A673 (cell line): ENCODE measurements at regions not wholly inside any gene's neighbourhood (a gene's known extent, or its start where the extent isn't known, plus 50 kb on each side); places are given as distances from the start of the nearest gene placed in this dataset.
"Not testable (repeated sequence)": the region's sequence is repeated elsewhere in the genome, so short reads cannot be mapped to it uniquely, and the experiment has no call there.

ENCODE experiments used
- BruUV-seq: library from RNA; stranded (reverse); fragments of 400-500 nt; replicated peaks from 2 replicates; lab custom pipeline; 2021; lab: Mats Ljungman, UMichigan
- CTCF ChIA-PET: fragments of 300-600 bp; sonication (Branson Sonifier 250); formaldehyde crosslinking; loops from one replicate; lab custom pipeline; 2022; ENCODE audit warnings: antibody characterized with exemption; lab: Charles Lee
- POLR2A ChIA-PET: fragments of 300-600 bp; sonication (Branson Sonifier 250); formaldehyde crosslinking; loops from one replicate; lab custom pipeline; 2022; ENCODE audit warnings: antibody characterized with exemption; ENCODE audit not compliant: low non-redundant PET; lab: Charles Lee
- DNase-seq: peaks from one replicate; pipeline ENCODE4 v3.0.0-alpha.2; 2015; ENCODE audit warnings: low spot score
- H3K27ac ChIP-seq: fragments of 200-600 bp; sonication (generic); 2 replicates; pipeline ENCODE4 v1.5.1; 2016; ENCODE audit warnings: mixed run types, low read depth, mild to moderate bottlenecking, mixed read lengths, antibody characterized with exemption, low read length; ENCODE audit not compliant: poor library complexity, severe bottlenecking
- H3K27me3 ChIP-seq: fragments of 200-600 bp; sonication (generic); replicated peaks from 2 replicates; pipeline ENCODE4 v1.6.1; 2017; ENCODE audit warnings: mixed run types, low read depth, mild to moderate bottlenecking, mixed read lengths, antibody characterized with exemption, low read length; ENCODE audit not compliant: insufficient read depth, poor library complexity
- H3K36me3 ChIP-seq: fragments of 200-600 bp; sonication (generic); 2 replicates; pipeline ENCODE4 v1.6.1; 2016; ENCODE audit warnings: mixed run types, mild to moderate bottlenecking, mixed read lengths, antibody characterized with exemption, low read length; ENCODE audit not compliant: insufficient read depth, poor library complexity, severe bottlenecking
- H3K4me1 ChIP-seq: fragments of 200-600 bp; sonication (generic); 2 replicates; pipeline ENCODE4 v1.6.1; 2017; ENCODE audit warnings: mixed run types, mild to moderate bottlenecking, mixed read lengths, antibody characterized with exemption, low read length; ENCODE audit not compliant: insufficient read depth, poor library complexity, severe bottlenecking
- H3K4me3 ChIP-seq: fragments of 200-600 bp; sonication (generic); 2 replicates; pipeline ENCODE4 v1.5.1; 2016; ENCODE audit warnings: low read depth, mixed run types, mild to moderate bottlenecking, mixed read lengths, low read length; ENCODE audit not compliant: poor library complexity, severe bottlenecking
- H3K9me3 ChIP-seq: fragments of 200-600 bp; sonication (generic); 2 replicates; pipeline ENCODE4 v1.6.1; 2016; ENCODE audit warnings: mixed run types, low read depth, mild to moderate bottlenecking, mixed read lengths, antibody characterized with exemption, low read length; ENCODE audit not compliant: poor library complexity, severe bottlenecking
- EZH2 ChIP-seq: fragments of 200-600 bp; sonication (generic); IDR thresholded peaks from 2 replicates; pipeline ENCODE4 v1.6.1; 2017; ENCODE audit warnings: borderline replicate concordance, low read depth, mild to moderate bottlenecking, mixed read lengths, antibody characterized with exemption, low read length; ENCODE audit not compliant: poor library complexity, severe bottlenecking
- intact Hi-C: fragments of 100-400 bp; cut with micrococcal nuclease; formaldehyde crosslinking; loops from one replicate; pipeline ENCODE4 v1.10.0; 2022; ENCODE audit not compliant: unreplicated experiment
- TF ChIP-seq, protein P1 (sequence below): fragments of 300-800, 200-600 bp; sonication (generic); conservative IDR thresholded peaks from 2 replicates; pipeline ENCODE4 v1.5.1; 2017; ENCODE audit warnings: low read depth, mild to moderate bottlenecking, antibody characterized with exemption, low read length, moderate library complexity, mixed read lengths

DNA sequence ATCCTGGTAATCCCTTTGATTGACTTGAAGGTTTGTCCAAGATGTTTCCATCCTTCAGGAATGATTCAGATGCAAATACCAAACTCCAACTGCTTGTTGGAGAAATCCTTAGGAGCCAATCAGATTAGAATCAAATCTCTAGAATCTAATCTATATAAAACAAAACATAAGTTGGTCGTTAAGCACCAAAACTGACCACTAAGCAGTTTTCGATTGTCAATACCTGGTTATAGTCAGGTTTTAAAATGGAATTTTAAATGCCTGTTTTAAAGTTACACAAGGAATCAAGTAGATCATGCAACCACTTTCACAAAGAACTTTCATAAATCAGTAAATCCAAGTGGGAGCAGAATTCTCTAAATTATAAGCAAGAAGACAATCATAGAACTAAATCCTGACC lies 236.1 kb downstream of the PARM1 start:
- POLR2A ChIA-PET, result no interaction called here
- no TSS peak for BruUV-seq
- Histone ChIP-seq H3K4me1 (no peaks in the 10 kb centered on the region), H3K27ac (no peak overlapping the region), H3K36me3 (no peaks in the 10 kb centered on the region), H3K9me3 (no peaks in the 10 kb centered on the region), H3K27me3 (no peaks in the 10 kb centered on the region), H3K4me3 (no peak overlapping the region)
- DNase-seq, result no peak
- CTCF ChIA-PET, result no interaction called here
- TF ChIP-seq, protein P1, sequence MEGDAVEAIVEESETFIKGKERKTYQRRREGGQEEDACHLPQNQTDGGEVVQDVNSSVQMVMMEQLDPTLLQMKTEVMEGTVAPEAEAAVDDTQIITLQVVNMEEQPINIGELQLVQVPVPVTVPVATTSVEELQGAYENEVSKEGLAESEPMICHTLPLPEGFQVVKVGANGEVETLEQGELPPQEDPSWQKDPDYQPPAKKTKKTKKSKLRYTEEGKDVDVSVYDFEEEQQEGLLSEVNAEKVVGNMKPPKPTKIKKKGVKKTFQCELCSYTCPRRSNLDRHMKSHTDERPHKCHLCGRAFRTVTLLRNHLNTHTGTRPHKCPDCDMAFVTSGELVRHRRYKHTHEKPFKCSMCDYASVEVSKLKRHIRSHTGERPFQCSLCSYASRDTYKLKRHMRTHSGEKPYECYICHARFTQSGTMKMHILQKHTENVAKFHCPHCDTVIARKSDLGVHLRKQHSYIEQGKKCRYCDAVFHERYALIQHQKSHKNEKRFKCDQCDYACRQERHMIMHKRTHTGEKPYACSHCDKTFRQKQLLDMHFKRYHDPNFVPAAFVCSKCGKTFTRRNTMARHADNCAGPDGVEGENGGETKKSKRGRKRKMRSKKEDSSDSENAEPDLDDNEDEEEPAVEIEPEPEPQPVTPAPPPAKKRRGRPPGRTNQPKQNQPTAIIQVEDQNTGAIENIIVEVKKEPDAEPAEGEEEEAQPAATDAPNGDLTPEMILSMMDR, result no peak
- no peak for TF ChIP-seq EZH2
- intact Hi-C loops, result no loop called here

DNA sequence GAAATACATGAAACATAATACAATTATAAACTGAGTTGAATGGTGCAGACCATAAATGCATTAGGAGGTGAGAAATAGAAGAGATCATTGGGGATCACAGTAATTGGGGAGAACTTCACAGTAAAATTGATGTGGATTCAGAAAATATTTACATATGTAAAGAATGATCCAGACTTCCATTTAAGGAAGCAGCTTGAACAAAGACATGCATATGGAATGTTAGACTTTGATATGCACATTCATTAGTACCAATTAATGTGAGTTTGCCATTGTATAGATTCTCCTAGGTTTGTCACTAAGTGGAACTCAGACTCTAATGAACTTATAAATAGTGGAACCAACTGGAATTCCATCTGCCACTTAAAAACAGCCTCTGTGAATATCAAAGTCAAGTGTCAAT lies 235.6 kb downstream of the PARM1 start:
- intact Hi-C loops, result no loop called here
- Histone ChIP-seq H3K27ac (no peak overlapping the region), H3K4me1 (no peaks in the 10 kb centered on the region), H3K36me3 (no peaks in the 10 kb centered on the region), H3K4me3 (no peak overlapping the region), H3K27me3 (no peaks in the 10 kb centered on the region), H3K9me3 (no peaks in the 10 kb centered on the region)
- TF ChIP-seq, protein P1, result no peak
- no peak for TF ChIP-seq EZH2
- ChIA-PET POLR2A (no interaction called here), CTCF (no interaction called here)
- no TSS peak for BruUV-seq
- no peak for DNase-seq

DNA sequence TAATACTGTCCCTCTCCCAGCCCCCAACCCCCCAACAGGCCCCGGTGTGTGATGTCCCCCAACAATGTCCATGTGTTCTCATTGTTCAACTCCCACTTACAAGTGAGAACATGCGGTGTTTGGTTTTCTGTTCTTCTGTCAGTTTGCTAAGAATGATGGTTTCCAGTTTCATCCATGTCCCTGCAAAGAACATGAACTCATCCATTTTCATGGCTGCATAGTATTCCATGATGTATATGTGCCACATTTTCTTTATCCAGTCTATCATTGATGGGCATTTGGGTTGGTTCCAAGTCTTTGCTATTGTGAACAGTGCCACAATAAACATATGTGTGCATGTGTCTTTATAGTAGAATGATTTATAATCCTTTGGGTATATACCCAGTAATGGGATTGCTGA lies 232.2 kb downstream of the PARM1 start:
- BruUV-seq, CTCF ChIA-PET, H3K36me3 ChIP-seq, H3K9me3 ChIP-seq, H3K4me1 ChIP-seq, H3K27ac ChIP-seq, intact Hi-C loops, POLR2A ChIA-PET, H3K4me3 ChIP-seq, DNase-seq, H3K27me3 ChIP-seq: not testable (repeated sequence)

DNA sequence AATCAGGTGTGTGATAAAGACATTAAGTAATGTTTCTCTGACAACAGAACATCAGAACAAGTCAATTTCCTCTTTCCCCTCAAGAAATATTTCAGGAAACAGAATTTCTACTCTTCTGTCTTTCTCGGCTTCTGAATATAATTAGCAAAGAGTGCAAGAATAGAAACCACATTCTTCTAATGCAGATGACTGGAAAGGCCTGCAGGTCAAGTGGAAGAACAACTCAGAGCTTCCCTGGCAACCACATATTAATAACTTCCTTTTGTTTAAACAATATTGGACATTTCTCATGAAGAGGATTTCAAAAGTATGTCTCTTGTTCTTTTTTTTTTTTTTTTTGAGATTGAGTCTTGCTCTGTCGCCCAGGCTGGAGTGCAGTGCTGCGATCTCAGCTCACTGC lies 225.5 kb downstream of the PARM1 start:
- TF ChIP-seq, protein P1, result no peak
- TF ChIP-seq EZH2, result no peak
- CTCF ChIA-PET, result no interaction called here
- intact Hi-C loops, result no loop called here
- no peaks in the 10 kb centered on the region for H3K4me1 ChIP-seq
- DNase-seq, result no peak
- no TSS peak for BruUV-seq
- H3K36me3 ChIP-seq, result no peaks in the 10 kb centered on the region
- no peaks in the 10 kb centered on the region for H3K27me3 ChIP-seq
- no peaks in the 10 kb centered on the region for H3K9me3 ChIP-seq
- H3K4me3 ChIP-seq, result no peak overlapping the region
- POLR2A ChIA-PET, result no interaction called here
- no peak overlapping the region for H3K27ac ChIP-seq
